H1 (cell line): ENCODE measurements at regions not wholly inside any gene's neighbourhood (a gene's known extent, or its start where the extent isn't known, plus 50 kb on each side); places are given as distances from the start of the nearest gene placed in this dataset.

Source experiments
- CTCF ChIA-PET: fragments of 300-600 bp; sonication (Branson Sonifier 250); formaldehyde crosslinking; loops from one replicate; lab custom pipeline; 2021; ENCODE audit not compliant: partially characterized antibody; lab: Charles Lee
- POLR2A ChIA-PET: fragments of 300-600 bp; sonication (Branson Sonifier 250); formaldehyde crosslinking; loops from one replicate; lab custom pipeline; 2021; ENCODE audit warnings: inconsistent platforms; ENCODE audit not compliant: partially characterized antibody; lab: Charles Lee
- DNase-seq, 2 experiments: peaks; one replicate each; pipeline versions ENCODE4 v3.0.0 to v3.0.0-alpha.2; 2010 to 2022; ENCODE audit warnings: low spot score in 2 of 2, low read depth in 1 of 2, mixed read lengths in 1 of 2
- FAIRE-seq: peaks from 2 replicates; lab custom pipeline; 2011; peaks lifted over from hg19 to GRCh38; lab: Jason Lieb, UNC
- H2AFZ ChIP-seq: 2 replicates; pipeline ENCODE4 v1.8.1; 2012; ENCODE audit warnings: low read length, inconsistent platforms
- H2AK5ac ChIP-seq: 2 replicates; pipeline ENCODE4 v1.6.1; 2013; ENCODE audit warnings: low read depth, low read length
- H2BK120ac ChIP-seq: replicated peaks from 2 replicates; pipeline ENCODE3; 2013; ENCODE audit warnings: low read depth, low read length, inconsistent platforms
- H2BK12ac ChIP-seq: 2 replicates; pipeline ENCODE4 v1.6.1; 2013; ENCODE audit warnings: low read depth, low read length
- H2BK15ac ChIP-seq: 2 replicates; pipeline ENCODE4 v1.6.1; 2013; ENCODE audit warnings: low read length
- H2BK20ac ChIP-seq: 2 replicates; pipeline ENCODE4 v1.6.1; 2013; ENCODE audit warnings: low read length
- H2BK5ac ChIP-seq: 2 replicates; pipeline ENCODE4 v1.6.1; 2013; ENCODE audit warnings: low read depth, low read length
- H3K14ac ChIP-seq: 2 replicates; pipeline ENCODE4 v1.6.1; 2013; ENCODE audit warnings: inconsistent platforms; ENCODE audit not compliant: insufficient read length
- H3K18ac ChIP-seq: 2 replicates; pipeline ENCODE4 v1.6.1; 2013; ENCODE audit warnings: low read length; ENCODE audit errors: extremely low read depth
- H3K23ac ChIP-seq: 2 replicates; pipeline ENCODE4 v1.6.1; 2013; ENCODE audit warnings: inconsistent platforms; ENCODE audit not compliant: insufficient read length
- H3K23me2 ChIP-seq: 2 replicates; pipeline ENCODE4 v1.6.1; 2013; ENCODE audit warnings: low read depth, low read length
- H3K27ac ChIP-seq: 2 replicates; pipeline ENCODE4 v1.6.1; 2011; ENCODE audit warnings: low read depth, low read length, inconsistent platforms
- H3K27me3 ChIP-seq, 4 experiments: replicated peaks in 1 of 4; 1 replicate in 1 of 4; 2 replicates in 3 of 4; pipeline versions ENCODE4 v1.6.1 to v1.8.1; 2011 to 2013; ENCODE audit warnings: low read length in 3 of 4, mild to moderate bottlenecking in 3 of 4, inconsistent platforms in 2 of 4, mixed read lengths in 2 of 4, moderate library complexity in 1 of 4; ENCODE audit not compliant: control insufficient read depth in 3 of 4, insufficient read depth in 3 of 4; ENCODE audit errors: extremely low read depth in 1 of 4
- H3K36me3 ChIP-seq, 4 experiments: 2 replicates each; pipeline versions ENCODE4 v1.6.1 to v1.8.1; 2011 to 2013; ENCODE audit warnings: mild to moderate bottlenecking in 4 of 4, low read length in 3 of 4, moderate library complexity in 2 of 4, control low read depth in 1 of 4, inconsistent platforms in 1 of 4; ENCODE audit not compliant: insufficient read depth in 4 of 4, control insufficient read depth in 2 of 4
- H3K4ac ChIP-seq: replicated peaks from 2 replicates; pipeline ENCODE3; 2013; ENCODE audit warnings: low read length, low read depth, mixed read lengths, inconsistent platforms; ENCODE audit not compliant: insufficient read length
- H3K4me1 ChIP-seq, 4 experiments: replicated peaks in 1 of 4; 1 replicate in 1 of 4; 2 replicates in 3 of 4; pipeline versions ENCODE4 v1.6.1 to v1.8.1; 2011 to 2013; ENCODE audit warnings: low read length in 3 of 4, inconsistent platforms in 2 of 4, mixed read lengths in 1 of 4; ENCODE audit not compliant: insufficient read depth in 4 of 4, control insufficient read depth in 3 of 4
- H3K4me2 ChIP-seq, 2 experiments: 2 replicates each; pipeline versions ENCODE4 v1.6.1 to v1.8.1; 2011 to 2013; ENCODE audit warnings: low read depth in 2 of 2, low read length in 2 of 2, control low read depth in 1 of 2, inconsistent platforms in 1 of 2, mild to moderate bottlenecking in 1 of 2; ENCODE audit not compliant: insufficient read depth in 1 of 2
- H3K4me3 ChIP-seq, 4 experiments: fragments of 200-600, 300-600 bp in 1 of 4; sonication (generic), shearing (Covaris generic), sonication (Bioruptor Twin) in 1 of 4; 2 replicates each; pipeline versions ENCODE4 v1.5.1 to v1.8.1; 2011 to 2016; ENCODE audit warnings: low read length in 4 of 4, low read depth in 3 of 4, control low read depth in 2 of 4, inconsistent platforms in 2 of 4, mild to moderate bottlenecking in 2 of 4, mixed read lengths in 1 of 4, moderate library complexity in 1 of 4; ENCODE audit not compliant: insufficient read depth in 2 of 4; ENCODE audit errors: extremely low read depth in 1 of 4
- H3K56ac ChIP-seq: replicated peaks from 2 replicates; pipeline ENCODE3; 2013; ENCODE audit warnings: low read depth, mild to moderate bottlenecking, mixed read lengths, low read length, inconsistent platforms; ENCODE audit not compliant: insufficient read length
- H3K79me1 ChIP-seq: 2 replicates; pipeline ENCODE4 v1.6.1; 2013; ENCODE audit warnings: low read depth, low read length, control low read depth
- H3K79me2 ChIP-seq, 2 experiments: 2 replicates each; pipeline versions ENCODE4 v1.6.1 to v1.8.1; 2012 to 2013; ENCODE audit warnings: low read length in 2 of 2, mild to moderate bottlenecking in 2 of 2, inconsistent platforms in 1 of 2; ENCODE audit not compliant: insufficient read depth in 2 of 2, control insufficient read depth in 1 of 2
- H3K9ac ChIP-seq, 4 experiments: replicated peaks in 1 of 4; 1 replicate in 1 of 4; 2 replicates in 3 of 4; pipeline versions ENCODE4 v1.6.1 to v1.8.1; 2011 to 2013; ENCODE audit warnings: low read depth in 3 of 4, low read length in 3 of 4, control low read depth in 2 of 4, mild to moderate bottlenecking in 2 of 4, moderate library complexity in 2 of 4, inconsistent platforms in 1 of 4; ENCODE audit errors: extremely low read depth in 1 of 4
- H3K9me3 ChIP-seq, 2 experiments: 2 replicates each; pipeline versions ENCODE4 v1.6.1 to v1.8.1; 2012 to 2013; ENCODE audit warnings: mild to moderate bottlenecking in 2 of 2, moderate library complexity in 2 of 2, control low read depth in 1 of 2, inconsistent platforms in 1 of 2, low read depth in 1 of 2, low read length in 1 of 2, mixed read lengths in 1 of 2; ENCODE audit not compliant: insufficient read depth in 2 of 2
- H4K20me1 ChIP-seq, 2 experiments: replicated peaks in 1 of 2; 2 replicates each; pipeline versions ENCODE3 to v1.8.1; 2011 to 2013; ENCODE audit warnings: inconsistent platforms in 2 of 2, low read length in 2 of 2, mild to moderate bottlenecking in 1 of 2; ENCODE audit not compliant: insufficient read depth in 2 of 2, control insufficient read depth in 1 of 2
- H4K5ac ChIP-seq: 2 replicates; pipeline ENCODE4 v1.6.1; 2013; ENCODE audit warnings: low read length, low read depth, mixed read lengths, inconsistent platforms; ENCODE audit not compliant: insufficient read length
- H4K8ac ChIP-seq: 2 replicates; pipeline ENCODE4 v1.8.0; 2013; ENCODE audit warnings: mild to moderate bottlenecking, moderate library complexity, low read length, inconsistent platforms; ENCODE audit not compliant: insufficient read depth; ENCODE audit errors: extremely low read depth
- H4K91ac ChIP-seq: replicated peaks from 2 replicates; pipeline ENCODE3; 2013; ENCODE audit warnings: low read length, mixed read lengths, inconsistent platforms; ENCODE audit not compliant: insufficient read length
- CREB1 ChIP-seq: IDR thresholded peaks from 2 replicates; pipeline ENCODE4 v1.6.1; 2012; ENCODE audit warnings: inconsistent platforms
- EZH2 ChIP-seq: fragments of 200-600 bp; sonication (generic); IDR thresholded peaks from 2 replicates; pipeline ENCODE4 v1.7.1; 2012; ENCODE audit warnings: low read depth, mild to moderate bottlenecking, moderate library complexity, low read length, inconsistent platforms; ENCODE audit not compliant: severe bottlenecking
- GTF2F1 ChIP-seq: IDR thresholded peaks from 2 replicates; pipeline ENCODE4 v1.6.1; 2012; ENCODE audit warnings: low read depth, low read length, improper control_type of control experiment, borderline replicate concordance
- HDAC2 ChIP-seq, 2 experiments: fragments of 300-600 bp in 1 of 2; sonication (generic) in 1 of 2; IDR thresholded peaks; 2 replicates each; pipeline ENCODE4 v1.6.1; 2011 to 2012; ENCODE audit warnings: low read depth in 2 of 2, low read length in 2 of 2, mild to moderate bottlenecking in 2 of 2, moderate library complexity in 2 of 2, borderline replicate concordance in 1 of 2, inconsistent platforms in 1 of 2
- KDM1A ChIP-seq: fragments of 200-600, 300-600 bp; sonication (generic); IDR thresholded peaks from 2 replicates; pipeline ENCODE4 v1.7.1; 2016; ENCODE audit warnings: mild to moderate bottlenecking, low read length, borderline replicate concordance
- WGBS, 2 experiments: shearing (Covaris generic) in 1 of 2; methylation state at CpG; one replicate each; pipeline versions ENCODE4 v1.1.6 to v1.1.7; 2013 to 2015; ENCODE audit warnings: low lambda C conversion rate in 2 of 2, mixed read lengths in 2 of 2, inconsistent platforms in 1 of 2, low coverage in 1 of 2, missing lambda C conversion rate in 1 of 2; ENCODE audit not compliant: insufficient replicate concordance in 2 of 2, insufficient coverage in 1 of 2, insufficient read length in 1 of 2; ENCODE audit errors: extremely low coverage in 1 of 2, missing lambda C conversion rate in 1 of 2; 5-methylcytosine and 5-hydroxymethylcytosine counted together
- TF ChIP-seq, protein P1 (sequence below): IDR thresholded peaks from 2 replicates; pipeline ENCODE4 v1.6.1; 2012; ENCODE audit warnings: inconsistent platforms

- H4K91ac ChIP-seq: no peak overlapping the region
- ChIA-PET CTCF (interaction anchor here (0.6 kb wide), 2 partner anchors 51 to 545 kb away, joined by 3 to 4 read pairs; no protein-coding TSS in a partner anchor), POLR2A (no interaction called here)
- no peak overlapping the region for H4K5ac ChIP-seq
- no peak overlapping the region for H3K18ac ChIP-seq
- H3K79me1 ChIP-seq: no peaks in the 10 kb centered on the region
- no peaks in the 10 kb centered on the region for H3K27me3 ChIP-seq
- H3K4me1 ChIP-seq: no peaks in the 10 kb centered on the region
- H3K56ac ChIP-seq: no peak overlapping the region
- no peak overlapping the region for H2BK20ac ChIP-seq
- H3K9me3 ChIP-seq: no peaks in the 10 kb centered on the region
- WGBS, 2 experiments: 75% methylated on average over 2 of the region's 2 CpGs; no CpG with 5 or more reads in 1 of the 2 experiments
- H2AK5ac ChIP-seq: no peak overlapping the region
- no peak overlapping the region for H2BK5ac ChIP-seq
- no peaks in the 10 kb centered on the region for H4K20me1 ChIP-seq
- no peak overlapping the region for H3K14ac ChIP-seq
- H3K23ac ChIP-seq: no peak overlapping the region
- no peak for DNase-seq
- H2AFZ ChIP-seq: no peak overlapping the region
- no peak overlapping the region for H2BK15ac ChIP-seq
- H2BK12ac ChIP-seq: no peak overlapping the region
- H3K4ac ChIP-seq: no peak overlapping the region
- no peaks in the 10 kb centered on the region for H3K23me2 ChIP-seq
- no peaks in the 10 kb centered on the region for H3K36me3 ChIP-seq
- H3K9ac ChIP-seq: no peak overlapping the region
- no peak overlapping the region for H4K8ac ChIP-seq
- H2BK120ac ChIP-seq: no peak overlapping the region
- no peak for FAIRE-seq
- H3K27ac ChIP-seq: no peak overlapping the region
- no peak overlapping the region for H3K4me2 ChIP-seq
- TF ChIP-seq, protein P1, sequence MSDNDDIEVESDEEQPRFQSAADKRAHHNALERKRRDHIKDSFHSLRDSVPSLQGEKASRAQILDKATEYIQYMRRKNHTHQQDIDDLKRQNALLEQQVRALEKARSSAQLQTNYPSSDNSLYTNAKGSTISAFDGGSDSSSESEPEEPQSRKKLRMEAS: no peak
- no peak for TF ChIP-seq HDAC2 (IDR thresholded peaks at IDR 0.05; ENCODE audit: borderline replicate concordance in 1 of 2, low read depth in 2 of 2, low read length in 2 of 2)
- no peak for TF ChIP-seq CREB1
- TF ChIP-seq GTF2F1: no peak
- no peak for TF ChIP-seq EZH2
- no peak for TF ChIP-seq KDM1A
- no peaks in the 10 kb centered on the region for H3K79me2 ChIP-seq
- no peak overlapping the region for H3K4me3 ChIP-seq
Measured at GRCh38 chr4:145266881-145267280, 86.5 kb upstream of the OTUD4 start.
